ENCODE measurements at regions not wholly inside any gene's neighbourhood (a gene's known extent, or its start where the extent isn't known, plus 50 kb on each side); places are given as distances from the start of the nearest gene placed in this dataset.

DNA sequence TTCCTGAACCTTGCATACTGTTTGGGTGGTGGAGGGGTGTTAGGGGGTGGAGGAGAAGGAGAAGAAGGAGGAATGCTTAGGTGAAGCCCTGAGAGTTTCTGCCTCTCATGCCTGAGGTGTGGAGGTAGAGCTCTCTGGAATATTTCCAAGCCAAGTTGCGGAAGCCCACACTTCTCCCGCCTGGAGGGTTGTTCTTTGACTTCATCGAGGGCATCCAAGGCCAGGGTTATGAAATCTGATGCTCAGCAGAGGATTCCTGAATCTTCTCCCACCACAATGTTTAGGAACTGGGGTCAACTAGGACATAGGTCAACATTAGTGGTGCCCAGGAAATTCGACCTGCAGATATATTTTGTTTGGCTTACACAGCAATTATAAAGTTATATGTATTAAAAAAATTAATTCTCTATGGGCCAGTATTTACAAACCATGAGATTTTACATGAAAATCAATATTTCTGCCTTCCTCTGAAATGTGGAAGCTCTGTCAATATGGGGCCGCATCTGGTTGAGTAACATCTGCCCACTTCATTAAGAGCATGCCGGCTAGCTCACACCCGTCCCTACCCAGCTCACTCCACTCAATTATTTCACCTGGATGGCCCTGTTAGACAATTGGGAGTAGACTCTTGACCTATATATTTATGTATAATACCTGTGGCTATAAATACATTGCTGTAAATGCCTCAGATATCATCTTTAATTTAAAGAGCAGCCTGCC is 257.1 kb upstream of the ZFP64 start:
- Histone ChIP-seq H3K4me3 (no peak overlapping the region), H3K36me3 (no peaks in the 10 kb centered on the region), H3K27ac (no peak overlapping the region), H3K4me1 (no peaks in the 10 kb centered on the region), H3K9me3 (no peaks in the 10 kb centered on the region), H3K27me3 (no peaks in the 10 kb centered on the region)
- WGBS, 2 donors: 60 to 63% methylated on average over 7 of the region's 7 CpGs
- TF ChIP-seq EP300 (IDR thresholded peaks at IDR 0.05): no peak
- no peak for TF ChIP-seq CTCF (IDR thresholded peaks at IDR 0.05)
- no peak for TF ChIP-seq POLR2A (IDR thresholded peaks at IDR 0.05)
- no peak for DNase-seq (ENCODE audit: low spot score in 2 of 2)

- TF ChIP-seq POLR2A (IDR thresholded peaks at IDR 0.05) (no peak), CTCF (IDR thresholded peaks at IDR 0.05) (no peak)
- H3K4me3 ChIP-seq: no peak overlapping the region
- H3K4me1 ChIP-seq: no peaks in the 10 kb centered on the region
- no peaks in the 10 kb centered on the region for H3K27me3 ChIP-seq
- H3K9me3 ChIP-seq: no peaks in the 10 kb centered on the region
- no peaks in the 10 kb centered on the region for H3K36me3 ChIP-seq
- WGBS, 2 donors: 67 to 74% methylated on average over 1 of the region's 1 CpG
- no peak for DNase-seq (ENCODE audit: low spot score in 2 of 2)
- H3K27ac ChIP-seq: no peak overlapping the region
These were observed 255.6 kb upstream of the ZFP64 start for GRCh38 chr20:52447225-52447551.

DNA sequence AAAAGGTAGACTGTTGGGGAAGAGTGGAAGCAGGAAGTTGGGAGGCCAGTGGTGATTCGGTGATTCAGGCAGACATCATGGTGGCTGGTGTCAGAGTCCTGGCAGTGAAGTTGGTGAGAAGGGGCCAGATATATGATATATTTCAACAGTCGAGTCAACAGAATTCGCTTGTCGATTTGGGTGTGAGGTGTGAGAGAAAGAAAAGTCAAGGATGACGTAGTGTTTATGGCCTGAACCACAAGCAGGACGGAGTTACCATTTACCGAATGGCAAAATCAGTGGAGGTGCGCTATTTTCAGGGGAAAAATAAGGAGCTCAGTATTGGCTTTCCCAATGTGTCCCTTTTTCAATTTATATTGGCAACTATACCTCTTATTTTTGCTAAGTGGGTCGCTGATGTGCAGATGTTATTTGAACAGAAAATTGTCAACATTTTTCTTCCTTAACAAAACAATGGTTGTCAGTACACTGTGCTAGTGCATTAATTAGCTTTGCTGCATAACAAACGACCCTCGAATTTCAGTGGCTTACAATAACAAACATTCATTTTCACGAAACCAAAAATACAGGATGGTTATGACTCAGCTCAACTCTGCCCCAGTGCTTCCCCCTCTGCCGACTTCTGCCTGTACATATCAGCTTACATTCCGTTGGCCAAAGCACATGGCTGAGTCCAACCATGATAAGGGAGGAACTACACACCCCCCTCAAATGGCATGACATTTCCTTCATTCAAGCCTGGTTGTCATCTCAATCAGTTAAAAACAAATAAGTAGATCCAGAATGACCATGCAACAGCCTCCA is 255.0 kb upstream of the ZFP64 start:
- H3K4me1 ChIP-seq: no peaks in the 10 kb centered on the region
- H3K27ac ChIP-seq: no peak overlapping the region
- H3K4me3 ChIP-seq: no peak overlapping the region
- H3K27me3 ChIP-seq: no peaks in the 10 kb centered on the region
- no peaks in the 10 kb centered on the region for H3K36me3 ChIP-seq
- TF ChIP-seq POLR2A (IDR thresholded peaks at IDR 0.05): no peak
- TF ChIP-seq EP300 (IDR thresholded peaks at IDR 0.05): no peak
- TF ChIP-seq CTCF (IDR thresholded peaks at IDR 0.05): no peak
- no peaks in the 10 kb centered on the region for H3K9me3 ChIP-seq
- 86 to 89% methylated on average over 14 of the region's 14 CpGs for WGBS, 2 donors
- DNase-seq (ENCODE audit: low spot score in 2 of 2): no peak

GRCh38 chr20:52444455-52444854 is 252.9 kb upstream of the ZFP64 start:
- H3K4me3 ChIP-seq: no peak overlapping the region
- no peaks in the 10 kb centered on the region for H3K4me1 ChIP-seq
- TF ChIP-seq CTCF (IDR thresholded peaks at IDR 0.05): no peak
- TF ChIP-seq POLR2A (IDR thresholded peaks at IDR 0.05): no peak
- TF ChIP-seq EP300 (IDR thresholded peaks at IDR 0.05): no peak
- no peak for DNase-seq (ENCODE audit: low spot score in 2 of 2)
- H3K27me3 ChIP-seq: no peaks in the 10 kb centered on the region
- no peak overlapping the region for H3K27ac ChIP-seq
- H3K36me3 ChIP-seq: no peaks in the 10 kb centered on the region
- no peaks in the 10 kb centered on the region for H3K9me3 ChIP-seq
- WGBS, 2 donors: 17 to 24% methylated on average over 1 of the region's 1 CpG

DNA sequence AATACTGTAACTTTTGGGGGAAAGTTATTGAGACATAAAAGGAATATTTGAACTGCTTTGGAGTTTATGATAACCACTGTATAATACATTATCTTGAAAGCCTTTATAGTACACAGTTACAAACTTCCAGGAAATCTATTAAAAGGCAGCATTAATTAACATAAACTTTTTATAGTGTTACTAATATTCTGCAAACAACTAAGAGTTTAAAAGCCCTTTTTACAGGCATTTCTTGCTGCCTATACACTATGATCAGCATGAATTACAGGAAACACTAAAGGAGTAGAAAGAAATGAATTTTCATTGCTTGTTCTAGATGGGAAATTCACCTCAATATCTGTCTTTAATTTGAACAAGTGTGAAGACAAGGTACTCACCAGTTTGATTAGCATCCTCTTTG is 252.3 kb upstream of the ZFP64 start:
- H3K27ac ChIP-seq: no peak overlapping the region
- DNase-seq (ENCODE audit: low spot score in 2 of 2): no peak
- no peaks in the 10 kb centered on the region for H3K4me1 ChIP-seq
- H3K27me3 ChIP-seq: no peaks in the 10 kb centered on the region
- H3K4me3 ChIP-seq: no peak overlapping the region
- no peaks in the 10 kb centered on the region for H3K36me3 ChIP-seq
- no peaks in the 10 kb centered on the region for H3K9me3 ChIP-seq
- TF ChIP-seq CTCF (IDR thresholded peaks at IDR 0.05): no peak

All from tibial nerve (tissue), 4 donors.